Nephron progenitor cell (in vitro differentiated cells): ENCODE measurements at regions not wholly inside any gene's neighbourhood (a gene's known extent, or its start where the extent isn't known, plus 50 kb on each side); places are given as distances from the start of the nearest gene placed in this dataset.

Experiments used
- DNase-seq: peaks from one replicate; pipeline ENCODE4 v3.0.0; 2021
- H3K27ac Mint-ChIP-seq: 2 replicates; pipeline ENCODE4 v1.8.0; 2021; ENCODE audit warnings: mild to moderate bottlenecking, moderate library complexity, mixed read lengths
- H3K27me3 Mint-ChIP-seq: 2 replicates; pipeline ENCODE4 v1.8.0; 2021; ENCODE audit warnings: mild to moderate bottlenecking, low read depth, mixed read lengths; ENCODE audit not compliant: poor library complexity
- H3K36me3 Mint-ChIP-seq: 2 replicates; pipeline ENCODE4 v1.8.0; 2021; ENCODE audit warnings: low read depth, mixed read lengths
- H3K4me1 Mint-ChIP-seq: 2 replicates; pipeline ENCODE4 v1.8.0; 2021; ENCODE audit warnings: mixed read lengths
- H3K4me3 Mint-ChIP-seq: 2 replicates; pipeline ENCODE4 v1.8.0; 2021; ENCODE audit warnings: mild to moderate bottlenecking, moderate library complexity, mixed read lengths
- H3K9me3 Mint-ChIP-seq: 2 replicates; pipeline ENCODE4 v1.8.0; 2021; ENCODE audit warnings: mild to moderate bottlenecking, moderate library complexity, mixed read lengths
- CTCF ChIP-seq: fragments of 200-600 bp; sonication (generic); IDR thresholded peaks from 2 replicates; pipeline ENCODE4 v1.5.0; 2021; ENCODE audit warnings: antibody characterized with exemption

GRCh38 chr2:177314722-177315264 is 50.3 kb upstream of the NFE2L2 start:
- Mint-ChIP-seq H3K27ac (no peak overlapping the region), H3K4me1 (peaks cover 17% of the 10 kb centered on the region), H3K36me3 (peaks cover 11% of the 10 kb centered on the region), H3K4me3 (no peak overlapping the region), H3K27me3 (no peaks in the 10 kb centered on the region), H3K9me3 (peaks cover 4% of the 10 kb centered on the region)
- TF ChIP-seq CTCF = no peak
- DNase-seq = no peak

- Mint-ChIP-seq H3K27me3 (no peaks in the 10 kb centered on the region), H3K36me3 (peaks cover 11% of the 10 kb centered on the region), H3K9me3 (peaks cover 4% of the 10 kb centered on the region), H3K4me1 (peaks cover 17% of the 10 kb centered on the region), H3K27ac (no peak overlapping the region), H3K4me3 (no peak overlapping the region)
- no peak for TF ChIP-seq CTCF
- no peak for DNase-seq
Measured at GRCh38 chr2:177315364-177315763, 50.8 kb upstream of the NFE2L2 start.

- H3K27ac Mint-ChIP-seq = no peak overlapping the region
- peaks cover 22% of the 10 kb centered on the region for H3K36me3 Mint-ChIP-seq
- H3K4me1 Mint-ChIP-seq = peaks cover 17% of the 10 kb centered on the region
- no peak for DNase-seq
- no peak overlapping the region for H3K4me3 Mint-ChIP-seq
- TF ChIP-seq CTCF = no peak
- no peaks in the 10 kb centered on the region for H3K27me3 Mint-ChIP-seq
- peaks cover 4% of the 10 kb centered on the region for H3K9me3 Mint-ChIP-seq
Measured at GRCh38 chr2:177316756-177317155, 52.2 kb upstream of the NFE2L2 start.

GRCh38 chr2:177317443-177317842 is 52.9 kb upstream of the NFE2L2 start:
- Mint-ChIP-seq H3K9me3 (no peaks in the 10 kb centered on the region), H3K27ac (no peak overlapping the region), H3K4me3 (no peak overlapping the region), H3K4me1 (peaks cover 17% of the 10 kb centered on the region), H3K36me3 (peaks cover 22% of the 10 kb centered on the region), H3K27me3 (no peaks in the 10 kb centered on the region)
- no peak for DNase-seq
- TF ChIP-seq CTCF = no peak

GRCh38 chr2:177317857-177318256 is 53.3 kb upstream of the NFE2L2 start:
- H3K4me3 Mint-ChIP-seq = no peak overlapping the region
- TF ChIP-seq CTCF = no peak
- H3K4me1 Mint-ChIP-seq = peaks cover 19% of the 10 kb centered on the region

GRCh38 chr2:177318613-177319012 is 54.1 kb upstream of the NFE2L2 start:
- DNase-seq = no peak
- H3K27me3 Mint-ChIP-seq = no peaks in the 10 kb centered on the region
- peaks cover 23% of the 10 kb centered on the region for H3K4me1 Mint-ChIP-seq
- peaks cover 29% of the 10 kb centered on the region for H3K36me3 Mint-ChIP-seq
- H3K4me3 Mint-ChIP-seq = no peak overlapping the region
- H3K27ac Mint-ChIP-seq = no peak overlapping the region
- no peak for TF ChIP-seq CTCF
- no peaks in the 10 kb centered on the region for H3K9me3 Mint-ChIP-seq

More at GRCh38 chr2:177317857-177318256, 53.3 kb upstream of the NFE2L2 start:
- no peak for DNase-seq
- no peaks in the 10 kb centered on the region for H3K9me3 Mint-ChIP-seq
- H3K36me3 Mint-ChIP-seq = peaks cover 22% of the 10 kb centered on the region
- H3K27me3 Mint-ChIP-seq = no peaks in the 10 kb centered on the region
- no peak overlapping the region for H3K27ac Mint-ChIP-seq
